Tibial nerve (tissue), 4 donors: ENCODE measurements at regions not wholly inside any gene's neighbourhood (a gene's known extent, or its start where the extent isn't known, plus 50 kb on each side); places are given as distances from the start of the nearest gene placed in this dataset.

Experiments
- DNase-seq, 2 donors: peaks; one replicate each; pipeline ENCODE4 v3.0.0-alpha.2; 2019; ENCODE audit warnings: low spot score in 2 of 2
- H3K27ac ChIP-seq, 4 donors: fragments of 200-600 bp; sonication (generic) in 3 of 4; one replicate each; pipeline ENCODE4 v1.5.1; 2017 to 2019; ENCODE audit warnings: mild to moderate bottlenecking in 1 of 4
- H3K27me3 ChIP-seq, 2 donors: fragments of 200-600 bp; sonication (generic) in 1 of 2; one replicate each; pipeline versions ENCODE4 v1.5.1 to v1.6.0; 2017 to 2019
- H3K36me3 ChIP-seq, 3 donors: fragments of 200-600 bp; sonication (generic); one replicate each; pipeline ENCODE4 v1.5.1; 2018 to 2019
- H3K4me1 ChIP-seq, 4 donors: fragments of 200-600 bp; sonication (generic) in 3 of 4; one replicate each; pipeline ENCODE4 v1.5.1; 2017 to 2019
- H3K4me3 ChIP-seq, 4 donors: fragments of 200-600 bp; sonication (generic) in 3 of 4; one replicate each; pipeline ENCODE4 v1.5.1; 2017 to 2019; ENCODE audit warnings: mild to moderate bottlenecking in 1 of 4, moderate library complexity in 1 of 4
- H3K9me3 ChIP-seq, 4 donors: fragments of 200-600 bp; sonication (generic) in 3 of 4; one replicate each; pipeline ENCODE4 v1.5.1; 2017 to 2019
- EP300 ChIP-seq, 2 donors: sonication (generic); formaldehyde crosslinking; IDR thresholded peaks; one replicate each; pipeline ENCODE4 v1.6.1; 2017; ENCODE audit warnings: antibody characterized with exemption in 2 of 2, mild to moderate bottlenecking in 1 of 2
- POLR2A ChIP-seq, 2 donors: fragments of 450-650 bp; IDR thresholded peaks; one replicate each; pipeline ENCODE4 v1.6.1; 2017; ENCODE audit warnings: antibody characterized with exemption in 2 of 2, mild to moderate bottlenecking in 2 of 2, moderate library complexity in 2 of 2
- WGBS, 2 donors: methylation state at CpG; one replicate each; pipeline ENCODE4 v1.1.5; 2018; 5-methylcytosine and 5-hydroxymethylcytosine counted together
- TF ChIP-seq, protein P1 (sequence below), 5 experiments: fragments of 200-600 bp in 3 of 5; fragments of 450-650 bp in 2 of 5; sonication (generic) in 3 of 5; IDR thresholded peaks; one replicate each; pipeline ENCODE4 v1.5.1; 2016 to 2019; ENCODE audit warnings: antibody characterized with exemption in 5 of 5, mild to moderate bottlenecking in 3 of 5, moderate library complexity in 2 of 5

DNA sequence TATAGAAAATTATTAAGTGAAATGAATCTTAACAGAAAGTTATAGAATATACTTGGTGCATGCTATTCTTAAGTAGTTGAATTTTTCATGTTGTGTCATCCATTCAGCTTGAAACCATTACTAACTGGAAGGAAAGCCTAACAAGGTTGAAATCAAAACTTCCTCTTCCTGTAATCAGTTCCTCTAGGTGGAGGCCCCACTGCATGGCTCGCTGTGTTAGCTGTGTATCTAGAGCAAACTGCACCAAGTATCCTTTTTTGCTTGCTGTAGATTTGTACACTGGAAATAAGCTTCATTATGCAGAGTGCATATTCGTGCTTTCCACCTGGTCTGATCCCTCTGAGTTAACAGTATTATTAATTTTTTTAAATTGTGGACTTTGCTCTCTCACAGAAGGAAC, 1146.1 kb downstream of the EFNB2 start:
- H3K4me3 ChIP-seq, result no peak overlapping the region
- 77 to 79% methylated on average over 2 of the region's 2 CpGs for WGBS, 2 donors
- no peak for TF ChIP-seq EP300 (IDR thresholded peaks at IDR 0.05)
- TF ChIP-seq, protein P1, sequence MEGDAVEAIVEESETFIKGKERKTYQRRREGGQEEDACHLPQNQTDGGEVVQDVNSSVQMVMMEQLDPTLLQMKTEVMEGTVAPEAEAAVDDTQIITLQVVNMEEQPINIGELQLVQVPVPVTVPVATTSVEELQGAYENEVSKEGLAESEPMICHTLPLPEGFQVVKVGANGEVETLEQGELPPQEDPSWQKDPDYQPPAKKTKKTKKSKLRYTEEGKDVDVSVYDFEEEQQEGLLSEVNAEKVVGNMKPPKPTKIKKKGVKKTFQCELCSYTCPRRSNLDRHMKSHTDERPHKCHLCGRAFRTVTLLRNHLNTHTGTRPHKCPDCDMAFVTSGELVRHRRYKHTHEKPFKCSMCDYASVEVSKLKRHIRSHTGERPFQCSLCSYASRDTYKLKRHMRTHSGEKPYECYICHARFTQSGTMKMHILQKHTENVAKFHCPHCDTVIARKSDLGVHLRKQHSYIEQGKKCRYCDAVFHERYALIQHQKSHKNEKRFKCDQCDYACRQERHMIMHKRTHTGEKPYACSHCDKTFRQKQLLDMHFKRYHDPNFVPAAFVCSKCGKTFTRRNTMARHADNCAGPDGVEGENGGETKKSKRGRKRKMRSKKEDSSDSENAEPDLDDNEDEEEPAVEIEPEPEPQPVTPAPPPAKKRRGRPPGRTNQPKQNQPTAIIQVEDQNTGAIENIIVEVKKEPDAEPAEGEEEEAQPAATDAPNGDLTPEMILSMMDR (IDR thresholded peaks at IDR 0.05), result no peak
- TF ChIP-seq POLR2A (IDR thresholded peaks at IDR 0.05), result no peak

GRCh38 chr13:105377452-105377851, 1158.0 kb downstream of the EFNB2 start:
- Histone ChIP-seq H3K27ac (no peak overlapping the region), H3K4me3 (no peak overlapping the region), H3K36me3 (no peaks in the 10 kb centered on the region), H3K9me3 (no peaks in the 10 kb centered on the region), H3K27me3 (no peaks in the 10 kb centered on the region), H3K4me1 (no peaks in the 10 kb centered on the region)
- no peak for TF ChIP-seq POLR2A (IDR thresholded peaks at IDR 0.05)
- TF ChIP-seq, protein P1 (IDR thresholded peaks at IDR 0.05), result no peak
- no peak for TF ChIP-seq EP300 (IDR thresholded peaks at IDR 0.05)
- no peak for DNase-seq
- 63 to 76% methylated on average over 7 of the region's 7 CpGs for WGBS, 2 donors

More for the DNA sequence above, 1146.1 kb downstream of the EFNB2 start:
- DNase-seq, result no peak
- Histone ChIP-seq H3K27ac (no peak overlapping the region), H3K27me3 (no peaks in the 10 kb centered on the region), H3K4me1 (no peaks in the 10 kb centered on the region), H3K9me3 (no peaks in the 10 kb centered on the region), H3K36me3 (no peaks in the 10 kb centered on the region)

DNA sequence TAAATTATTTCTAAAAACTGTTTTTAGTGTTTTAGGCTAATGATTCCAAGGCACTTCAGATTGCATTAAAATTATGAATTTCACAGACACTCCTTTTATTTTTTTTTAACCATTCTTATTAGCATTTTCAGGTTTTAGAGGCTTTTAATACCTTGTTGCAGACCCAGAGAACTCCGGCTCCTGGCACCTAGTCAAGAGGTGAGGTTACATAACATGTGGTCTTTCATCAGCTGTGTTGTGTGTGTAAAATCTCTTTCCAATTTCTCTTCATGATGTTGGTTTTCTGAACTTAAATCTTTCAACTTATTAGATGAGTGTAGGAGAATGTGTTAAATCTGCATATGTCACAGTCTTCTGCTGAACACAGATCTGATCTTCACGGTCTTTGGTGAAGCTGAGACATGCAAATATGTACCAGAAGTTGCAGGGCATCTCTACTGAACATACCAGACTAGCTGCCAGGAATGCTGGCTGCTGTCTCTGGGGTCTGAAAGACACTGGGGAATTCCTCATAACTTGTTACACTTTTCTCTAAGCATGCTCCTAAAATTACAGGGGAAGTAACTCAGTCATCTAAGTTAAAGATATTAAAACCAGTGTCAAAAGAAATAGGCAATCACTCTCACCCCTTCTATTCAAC, 1165.3 kb downstream of the EFNB2 start:
- Histone ChIP-seq H3K36me3 (no peaks in the 10 kb centered on the region), H3K4me3 (no peak overlapping the region), H3K27ac (no peak overlapping the region), H3K4me1 (no peaks in the 10 kb centered on the region), H3K9me3 (peaks cover 0 to 8% (median 0%) of the 10 kb centered on the region in 4 donors), H3K27me3 (no peaks in the 10 kb centered on the region)
- WGBS, 2 donors, result 64 to 80% methylated on average over 2 of the region's 2 CpGs
- no peak for DNase-seq
- TF ChIP-seq EP300 (IDR thresholded peaks at IDR 0.05), result no peak
- TF ChIP-seq, protein P1 (IDR thresholded peaks at IDR 0.05), result no peak
- TF ChIP-seq POLR2A (IDR thresholded peaks at IDR 0.05), result no peak

DNA sequence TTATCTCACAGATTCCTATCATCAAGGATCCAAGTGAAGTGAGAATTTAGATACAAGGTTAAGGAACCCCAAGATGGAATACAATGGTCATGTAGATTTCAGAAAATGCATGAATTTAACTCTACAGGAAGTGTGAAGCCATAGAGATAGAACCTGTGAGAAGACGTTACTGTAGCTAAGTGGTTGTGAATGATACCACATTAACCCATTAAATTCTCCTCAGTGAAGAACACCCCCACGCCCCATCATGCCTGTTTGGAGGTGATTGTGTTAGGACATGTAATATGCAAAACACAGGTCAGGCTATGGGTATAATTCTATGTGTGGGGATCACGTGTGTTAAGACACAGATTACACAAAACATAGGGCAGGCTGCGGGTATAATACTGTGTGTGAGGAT, 1166.7 kb downstream of the EFNB2 start:
- no peak overlapping the region for H3K4me3 ChIP-seq
- no peaks in the 10 kb centered on the region for H3K36me3 ChIP-seq
- no peak overlapping the region for H3K27ac ChIP-seq
- TF ChIP-seq POLR2A (IDR thresholded peaks at IDR 0.05) (no peak), EP300 (IDR thresholded peaks at IDR 0.05) (no peak)
- TF ChIP-seq, protein P1 (IDR thresholded peaks at IDR 0.05), result no peak
- DNase-seq, result no peak
- H3K4me1 ChIP-seq, result peaks cover 0 to under 1% (median 0%) of the 10 kb centered on the region in 4 donors
- no peaks in the 10 kb centered on the region for H3K27me3 ChIP-seq
- H3K9me3 ChIP-seq, result peaks cover 0 to 8% (median 0%) of the 10 kb centered on the region in 4 donors
- 85 to 89% methylated on average over 4 of the region's 4 CpGs for WGBS, 2 donors

GRCh38 chr13:105365831-105366230, 1169.6 kb downstream of the EFNB2 start:
- no peaks in the 10 kb centered on the region for H3K9me3 ChIP-seq
- H3K27ac ChIP-seq, result no peak overlapping the region
- no peaks in the 10 kb centered on the region for H3K27me3 ChIP-seq
- WGBS, 2 donors, result 21 to 50% methylated on average over 1 of the region's 1 CpG
- DNase-seq, result no peak
- TF ChIP-seq EP300 (IDR thresholded peaks at IDR 0.05) (no peak), POLR2A (IDR thresholded peaks at IDR 0.05) (no peak)
- TF ChIP-seq, protein P1 (IDR thresholded peaks at IDR 0.05), result no peak
- H3K4me1 ChIP-seq, result peaks cover 0 to 8% (median 0%) of the 10 kb centered on the region in 4 donors
- H3K36me3 ChIP-seq, result no peaks in the 10 kb centered on the region
- no peak overlapping the region for H3K4me3 ChIP-seq
